ENCODE measurements at regions not wholly inside any gene's neighbourhood (a gene's known extent, or its start where the extent isn't known, plus 50 kb on each side); places are given as distances from the start of the nearest gene placed in this dataset.

DNA sequence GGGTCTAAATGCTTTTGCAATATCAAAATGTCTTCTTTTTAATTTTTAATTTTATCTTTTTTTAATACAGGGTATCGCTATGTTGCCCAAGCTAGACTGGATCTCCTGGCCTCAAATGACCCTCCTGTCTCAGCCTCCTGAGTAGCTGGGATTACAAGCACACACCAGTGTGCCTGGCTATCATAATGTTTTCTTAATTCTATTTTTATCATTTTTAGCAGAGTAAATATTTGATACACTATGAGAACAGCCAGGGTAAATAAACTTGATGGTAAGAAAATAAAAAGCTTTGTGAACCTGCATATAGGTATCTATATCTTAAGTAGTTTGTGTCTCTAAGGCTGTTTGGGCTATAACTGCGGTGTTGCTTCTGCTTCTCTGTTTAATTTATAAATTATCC is 60.4 kb downstream of the IL12A start:
- no peak for TF ChIP-seq CTBP2 (IDR thresholded peaks at IDR 0.05; ENCODE audit: borderline replicate concordance, insufficient read depth, insufficient read length, low read length)
- TF ChIP-seq ZNF274 (IDR thresholded peaks at IDR 0.05; ENCODE audit: borderline replicate concordance, extremely low read depth, low read length), result no peak
- TF ChIP-seq RNF2 (IDR thresholded peaks at IDR 0.05; ENCODE audit: borderline replicate concordance, low read depth, low read length, missing control alignments, poor library complexity, severe bottlenecking), result no peak
- TF ChIP-seq, protein P1, sequence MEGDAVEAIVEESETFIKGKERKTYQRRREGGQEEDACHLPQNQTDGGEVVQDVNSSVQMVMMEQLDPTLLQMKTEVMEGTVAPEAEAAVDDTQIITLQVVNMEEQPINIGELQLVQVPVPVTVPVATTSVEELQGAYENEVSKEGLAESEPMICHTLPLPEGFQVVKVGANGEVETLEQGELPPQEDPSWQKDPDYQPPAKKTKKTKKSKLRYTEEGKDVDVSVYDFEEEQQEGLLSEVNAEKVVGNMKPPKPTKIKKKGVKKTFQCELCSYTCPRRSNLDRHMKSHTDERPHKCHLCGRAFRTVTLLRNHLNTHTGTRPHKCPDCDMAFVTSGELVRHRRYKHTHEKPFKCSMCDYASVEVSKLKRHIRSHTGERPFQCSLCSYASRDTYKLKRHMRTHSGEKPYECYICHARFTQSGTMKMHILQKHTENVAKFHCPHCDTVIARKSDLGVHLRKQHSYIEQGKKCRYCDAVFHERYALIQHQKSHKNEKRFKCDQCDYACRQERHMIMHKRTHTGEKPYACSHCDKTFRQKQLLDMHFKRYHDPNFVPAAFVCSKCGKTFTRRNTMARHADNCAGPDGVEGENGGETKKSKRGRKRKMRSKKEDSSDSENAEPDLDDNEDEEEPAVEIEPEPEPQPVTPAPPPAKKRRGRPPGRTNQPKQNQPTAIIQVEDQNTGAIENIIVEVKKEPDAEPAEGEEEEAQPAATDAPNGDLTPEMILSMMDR (IDR thresholded peaks at IDR 0.05; ENCODE audit: control extremely low read depth in 1 of 3, insufficient read depth in 1 of 3, low read depth in 1 of 3, low read length in 3 of 3), result no peak
- no peak for TF ChIP-seq BCL11A (IDR thresholded peaks at IDR 0.05; ENCODE audit: low read depth in 2 of 2, low read length in 2 of 2)
- TF ChIP-seq USF2 (IDR thresholded peaks at IDR 0.05; ENCODE audit: low read length), result no peak
- TF ChIP-seq HDAC6 (IDR thresholded peaks at IDR 0.05; ENCODE audit: low read depth, low read length), result no peak
- no peak for TF ChIP-seq CHD2 (IDR thresholded peaks at IDR 0.05; ENCODE audit: low read length)
- no peak for TF ChIP-seq CREB1 (IDR thresholded peaks at IDR 0.05)

Data from H1 (cell line).